ENCODE measurements at regions not wholly inside any gene's neighbourhood (a gene's known extent, or its start where the extent isn't known, plus 50 kb on each side); places are given as distances from the start of the nearest gene placed in this dataset.

GRCh38 chr10:89076120-89076519 is 85.5 kb downstream of the FAS start:
- ATAC-seq (ENCODE audit: low FRiP score) (no peak), DNase-seq (ENCODE audit: low spot score) (no peak)
- no peak for TF ChIP-seq CTCF (IDR thresholded peaks at IDR 0.05)

- DNase-seq (ENCODE audit: low spot score) (no peak), ATAC-seq (ENCODE audit: low FRiP score) (no peak)
- no peak for TF ChIP-seq CTCF (IDR thresholded peaks at IDR 0.05)
Measured at GRCh38 chr10:89075631-89076030, 85.0 kb downstream of the FAS start.

- ATAC-seq (ENCODE audit: low FRiP score) (no peak), DNase-seq (ENCODE audit: low spot score) (no peak)
- no peak for TF ChIP-seq CTCF (IDR thresholded peaks at IDR 0.05)
Measured at GRCh38 chr10:89074120-89074519, 83.5 kb downstream of the FAS start.

GRCh38 chr10:89073719-89074118 is 83.1 kb downstream of the FAS start:
- no peak for DNase-seq (ENCODE audit: low spot score)
- ATAC-seq (ENCODE audit: low FRiP score) = no peak
- TF ChIP-seq CTCF (IDR thresholded peaks at IDR 0.05) = no peak

- TF ChIP-seq CTCF (IDR thresholded peaks at IDR 0.05) = no peak
- ATAC-seq (ENCODE audit: low FRiP score) (no peak), DNase-seq (ENCODE audit: low spot score) (no peak)
Measured at GRCh38 chr10:89069589-89069988, 79.0 kb downstream of the FAS start.
